ENCODE measurements at regions not wholly inside any gene's neighbourhood (a gene's known extent, or its start where the extent isn't known, plus 50 kb on each side); places are given as distances from the start of the nearest gene placed in this dataset.
"Not testable (repeated sequence)": the region's sequence is repeated elsewhere in the genome, so short reads cannot be mapped to it uniquely, and the experiment has no call there.

DNA sequence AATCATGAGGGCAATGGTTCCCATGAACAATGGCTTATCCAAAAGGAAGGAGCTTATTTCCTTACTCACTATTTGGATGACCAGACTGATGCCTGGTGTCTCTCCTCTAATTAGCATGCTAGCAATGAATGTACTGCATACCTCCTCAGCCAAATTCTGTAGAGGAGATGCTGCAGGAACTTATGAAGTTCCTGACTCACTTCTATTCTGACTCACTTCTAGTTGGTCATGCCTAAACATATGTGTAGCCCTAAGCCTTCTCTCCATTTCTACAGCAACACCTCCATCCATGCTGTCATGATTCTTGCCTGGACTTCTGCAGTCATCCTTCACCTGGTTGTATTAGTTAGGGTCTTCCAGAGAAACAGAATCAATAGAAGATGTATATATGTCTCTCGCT lies 59.9 kb upstream of the MRPS9 start:
- no peak for DNase-seq (ENCODE audit: low read depth)

DNA sequence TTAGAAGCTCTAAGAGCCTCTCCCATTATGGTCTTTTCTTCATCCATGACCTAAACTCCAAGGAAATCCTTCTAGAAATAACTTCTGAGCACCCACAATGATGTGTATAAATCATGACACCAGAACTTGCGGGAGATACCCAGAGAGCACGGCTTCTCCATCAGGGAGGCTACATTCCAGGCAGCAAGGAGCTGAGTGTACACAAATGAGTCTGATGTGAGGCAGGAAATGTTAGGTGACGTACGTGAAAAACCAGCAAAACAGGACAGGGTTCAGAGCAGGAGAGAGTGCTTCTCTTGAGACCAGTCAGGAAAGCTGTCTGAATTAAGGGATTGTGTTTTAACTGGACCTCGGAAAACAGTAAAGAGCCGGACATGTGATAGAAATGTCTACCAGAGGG lies 58.1 kb upstream of the MRPS9 start:
- DNase-seq (ENCODE audit: low read depth), result not testable (repeated sequence)

DNA sequence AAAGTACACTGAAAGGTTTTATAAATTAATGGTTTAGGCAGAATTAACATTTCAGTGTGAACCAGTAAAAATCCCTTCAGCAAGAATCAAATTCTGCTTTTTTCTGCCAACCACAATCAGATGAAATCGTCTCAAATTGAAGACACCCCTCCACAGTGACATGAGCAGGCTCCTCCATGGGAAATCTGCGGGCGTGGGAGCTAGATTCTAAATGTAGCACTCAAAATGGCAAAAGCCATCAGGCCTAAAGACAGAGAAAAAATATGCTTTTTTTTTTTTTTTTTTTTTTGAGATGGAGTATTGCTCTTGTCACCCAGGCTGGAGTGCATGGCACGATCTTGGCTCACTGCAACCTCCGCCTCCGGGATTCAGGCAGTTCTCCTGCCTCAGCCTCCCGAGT lies 55.8 kb upstream of the MRPS9 start:
- DNase-seq (ENCODE audit: low read depth), result no peak

Measured in amniotic epithelial cell (primary cell).